HG03175 (cell line): ENCODE measurements at regions not wholly inside any gene's neighbourhood (a gene's known extent, or its start where the extent isn't known, plus 50 kb on each side); places are given as distances from the start of the nearest gene placed in this dataset.
A peak's percentile ranks its signal among the peaks of the same experiment; 100 is the strongest.

ENCODE experiments used
- ATAC-seq: cut with Tn5 transposase; IDR thresholded peaks from one replicate; pipeline ENCODE4 v1.9.1; 2021; ENCODE audit warnings: mild to moderate bottlenecking, moderate library complexity; ENCODE audit not compliant: unreplicated experiment

GRCh38 chr2:118307864-118308263 is 219.6 kb downstream of the INSIG2 start:
- ATAC-seq = no peak

GRCh38 chr2:118301248-118301647 is 213.0 kb downstream of the INSIG2 start:
- ATAC-seq = no peak

GRCh38 chr2:118300832-118301231 is 212.6 kb downstream of the INSIG2 start:
- no peak for ATAC-seq

GRCh38 chr2:118296663-118297062 is 208.4 kb downstream of the INSIG2 start:
- no peak for ATAC-seq

GRCh38 chr2:118295592-118296390 is 207.5 kb downstream of the INSIG2 start:
- ATAC-seq = no peak

GRCh38 chr2:118294063-118294462 is 205.8 kb downstream of the INSIG2 start:
- ATAC-seq = no peak

GRCh38 chr2:118292991-118293390 is 204.7 kb downstream of the INSIG2 start:
- no peak for ATAC-seq

GRCh38 chr2:118291251-118291880 is 203.1 kb downstream of the INSIG2 start:
- no peak for ATAC-seq

GRCh38 chr2:118290411-118291250 is 202.4 kb downstream of the INSIG2 start:
- no peak for ATAC-seq

- no peak for ATAC-seq
These were observed 190.7 kb downstream of the INSIG2 start for GRCh38 chr2:118279005-118279404.

- ATAC-seq = no peak
These were observed 189.8 kb downstream of the INSIG2 start for GRCh38 chr2:118278046-118278445.

- ATAC-seq = no peak
These were observed 186.7 kb downstream of the INSIG2 start for GRCh38 chr2:118274841-118275510.

- ATAC-seq = no peak
These were observed 184.1 kb downstream of the INSIG2 start for GRCh38 chr2:118272391-118272790.

- peak; percentile 65 for ATAC-seq
These were observed 181.3 kb downstream of the INSIG2 start for GRCh38 chr2:118269408-118270051.

- ATAC-seq = no peak
These were observed 180.0 kb downstream of the INSIG2 start for GRCh38 chr2:118268268-118268667.

- no peak for ATAC-seq
These were observed 177.7 kb downstream of the INSIG2 start for GRCh38 chr2:118265873-118266455.

- ATAC-seq = no peak
These were observed 176.1 kb downstream of the INSIG2 start for GRCh38 chr2:118264232-118264990.

- no peak for ATAC-seq
These were observed 169.4 kb downstream of the INSIG2 start for GRCh38 chr2:118257696-118258095.

GRCh38 chr2:118255771-118256372 is 167.6 kb downstream of the INSIG2 start:
- ATAC-seq = no peak
